ENCODE measurements at regions not wholly inside any gene's neighbourhood (a gene's known extent, or its start where the extent isn't known, plus 50 kb on each side); places are given as distances from the start of the nearest gene placed in this dataset.

DNA sequence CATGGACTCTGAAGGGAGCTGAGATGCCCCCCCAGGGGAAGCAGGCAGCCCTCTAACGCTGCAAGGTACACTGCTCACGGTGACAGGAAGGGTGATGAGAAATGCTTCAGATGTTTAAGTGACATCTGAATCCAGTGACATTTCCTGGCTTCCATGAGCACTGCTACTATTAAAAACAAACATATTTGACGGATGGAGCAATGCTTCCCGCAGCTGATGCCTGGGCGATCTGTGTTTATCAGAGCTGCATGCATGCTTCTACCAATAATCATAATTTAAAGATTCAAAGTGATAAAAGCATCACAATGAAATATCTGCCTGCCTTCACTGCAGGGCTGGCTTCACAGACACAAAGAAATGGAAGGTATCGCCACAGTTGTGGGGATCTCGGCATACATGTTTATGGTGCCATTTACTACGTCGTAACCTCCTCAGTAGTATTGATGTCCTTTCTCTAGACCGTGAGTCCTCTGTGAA, 66.1 kb upstream of the AOAH start:
- ChIA-PET POLR2A (no interaction called here), CTCF (interaction anchor here (1.0 kb wide), 1 partner anchor 303 kb away, joined by 3 read pairs; no protein-coding TSS in a partner anchor)
- TF ChIP-seq LEF1 (IDR thresholded peaks at IDR 0.05; ENCODE audit: borderline replicate concordance) (no peak), ZNF384 (IDR thresholded peaks at IDR 0.05) (no peak), FOXM1 (IDR thresholded peaks at IDR 0.05; ENCODE audit: borderline replicate concordance) (no peak), FOXK2 (IDR thresholded peaks at IDR 0.05) (no peak), SP1 (IDR thresholded peaks at IDR 0.05) (no peak), SUZ12 (IDR thresholded peaks at IDR 0.05) (no peak), ELF4 (IDR thresholded peaks at IDR 0.05) (no peak), CTBP1 (IDR thresholded peaks at IDR 0.05; ENCODE audit: borderline replicate concordance) (no peak), L3MBTL2 (conservative IDR thresholded peaks at IDR 0.05) (no peak)
- TF ChIP-seq, protein P1, sequence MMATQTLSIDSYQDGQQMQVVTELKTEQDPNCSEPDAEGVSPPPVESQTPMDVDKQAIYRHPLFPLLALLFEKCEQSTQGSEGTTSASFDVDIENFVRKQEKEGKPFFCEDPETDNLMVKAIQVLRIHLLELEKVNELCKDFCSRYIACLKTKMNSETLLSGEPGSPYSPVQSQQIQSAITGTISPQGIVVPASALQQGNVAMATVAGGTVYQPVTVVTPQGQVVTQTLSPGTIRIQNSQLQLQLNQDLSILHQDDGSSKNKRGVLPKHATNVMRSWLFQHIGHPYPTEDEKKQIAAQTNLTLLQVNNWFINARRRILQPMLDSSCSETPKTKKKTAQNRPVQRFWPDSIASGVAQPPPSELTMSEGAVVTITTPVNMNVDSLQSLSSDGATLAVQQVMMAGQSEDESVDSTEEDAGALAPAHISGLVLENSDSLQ (IDR thresholded peaks at IDR 0.05) = no peak
- DNase-seq (ENCODE audit: extremely low spot score) = no peak

DNA sequence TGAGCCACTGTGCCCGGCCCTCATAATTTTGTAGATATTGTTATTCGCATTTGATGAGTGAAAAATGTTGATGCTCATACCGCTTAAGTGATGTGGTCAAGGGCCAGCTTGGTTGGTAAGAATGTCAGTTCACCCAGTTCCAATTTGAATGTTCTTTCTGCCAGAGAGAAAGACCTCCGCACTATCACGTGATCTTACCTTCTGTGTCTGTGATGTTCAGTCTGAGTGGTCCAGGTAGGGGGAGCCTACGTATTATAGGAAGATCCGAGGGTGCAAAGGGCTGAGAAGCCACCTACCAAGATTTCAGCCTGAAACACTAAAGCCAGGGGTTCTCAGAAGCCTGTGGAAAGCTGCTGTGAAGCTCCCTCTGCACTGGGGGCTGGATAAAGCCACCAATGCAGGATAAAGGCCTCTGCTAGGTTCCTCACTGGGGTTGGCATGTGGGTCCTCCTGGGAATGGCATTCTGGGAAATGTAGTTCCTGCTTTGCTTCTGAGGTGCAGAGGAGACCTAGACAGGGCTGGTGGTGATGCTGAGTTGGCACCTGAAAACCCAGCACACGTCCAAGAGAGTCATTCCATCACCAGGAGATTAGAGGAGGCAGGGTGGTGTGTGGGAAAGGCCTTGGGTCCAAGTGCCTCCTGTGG, 64.7 kb upstream of the AOAH start:
- DNase-seq (ENCODE audit: extremely low spot score) = no peak
- ChIA-PET POLR2A (no interaction called here), CTCF (no interaction called here)
- TF ChIP-seq HDGF (IDR thresholded peaks at IDR 0.05; ENCODE audit: borderline replicate concordance) (no peak), CTBP1 (IDR thresholded peaks at IDR 0.05; ENCODE audit: borderline replicate concordance) (no peak), TARDBP (IDR thresholded peaks at IDR 0.05) (no peak), FOXK2 (IDR thresholded peaks at IDR 0.05) (no peak), NFRKB (IDR thresholded peaks at IDR 0.05) (no peak), SP1 (IDR thresholded peaks at IDR 0.05) (no peak)

DNA sequence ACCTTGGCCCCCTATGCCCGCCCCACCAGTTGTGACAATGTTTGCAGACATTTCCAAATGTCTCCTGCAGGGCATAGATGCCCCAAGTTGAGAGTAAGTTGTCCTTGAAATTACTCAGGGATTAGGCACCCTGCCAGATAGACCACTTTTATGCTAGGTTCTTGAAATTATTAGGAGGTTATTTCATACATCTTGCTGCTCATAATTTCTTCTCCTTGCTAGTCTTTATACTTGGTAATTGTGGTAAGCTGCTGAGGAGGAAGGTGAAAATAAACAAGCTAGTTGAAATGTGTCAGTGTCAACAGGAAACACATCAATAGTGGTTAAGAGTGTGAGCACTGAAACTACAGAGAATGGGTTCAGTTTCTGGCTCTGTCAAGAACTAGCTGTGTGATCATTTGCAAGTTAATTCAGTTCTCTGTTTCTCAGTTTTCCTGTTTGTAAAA, 63.7 kb upstream of the AOAH start:
- ChIA-PET POLR2A (no interaction called here), CTCF (no interaction called here)
- TF ChIP-seq LEF1 (IDR thresholded peaks at IDR 0.05; ENCODE audit: borderline replicate concordance) (no peak), CTBP1 (IDR thresholded peaks at IDR 0.05; ENCODE audit: borderline replicate concordance) (no peak), ZNF384 (IDR thresholded peaks at IDR 0.05) (no peak), SUZ12 (IDR thresholded peaks at IDR 0.05) (no peak), FOXM1 (IDR thresholded peaks at IDR 0.05; ENCODE audit: borderline replicate concordance) (no peak), L3MBTL2 (conservative IDR thresholded peaks at IDR 0.05) (no peak), ARNT (IDR thresholded peaks at IDR 0.05) (no peak), TARDBP (IDR thresholded peaks at IDR 0.05) (no peak), HDGF (IDR thresholded peaks at IDR 0.05; ENCODE audit: borderline replicate concordance) (no peak), FOXA1 (IDR thresholded peaks at IDR 0.05) (no peak), NFRKB (IDR thresholded peaks at IDR 0.05) (no peak), SP1 (IDR thresholded peaks at IDR 0.05) (no peak), ELF4 (IDR thresholded peaks at IDR 0.05) (no peak), BHLHE40 (IDR thresholded peaks at IDR 0.05; ENCODE audit: borderline replicate concordance) (no peak), FOXK2 (IDR thresholded peaks at IDR 0.05) (no peak)
- TF ChIP-seq, protein P1 (IDR thresholded peaks at IDR 0.05) = no peak
- DNase-seq (ENCODE audit: extremely low spot score) = no peak

DNA sequence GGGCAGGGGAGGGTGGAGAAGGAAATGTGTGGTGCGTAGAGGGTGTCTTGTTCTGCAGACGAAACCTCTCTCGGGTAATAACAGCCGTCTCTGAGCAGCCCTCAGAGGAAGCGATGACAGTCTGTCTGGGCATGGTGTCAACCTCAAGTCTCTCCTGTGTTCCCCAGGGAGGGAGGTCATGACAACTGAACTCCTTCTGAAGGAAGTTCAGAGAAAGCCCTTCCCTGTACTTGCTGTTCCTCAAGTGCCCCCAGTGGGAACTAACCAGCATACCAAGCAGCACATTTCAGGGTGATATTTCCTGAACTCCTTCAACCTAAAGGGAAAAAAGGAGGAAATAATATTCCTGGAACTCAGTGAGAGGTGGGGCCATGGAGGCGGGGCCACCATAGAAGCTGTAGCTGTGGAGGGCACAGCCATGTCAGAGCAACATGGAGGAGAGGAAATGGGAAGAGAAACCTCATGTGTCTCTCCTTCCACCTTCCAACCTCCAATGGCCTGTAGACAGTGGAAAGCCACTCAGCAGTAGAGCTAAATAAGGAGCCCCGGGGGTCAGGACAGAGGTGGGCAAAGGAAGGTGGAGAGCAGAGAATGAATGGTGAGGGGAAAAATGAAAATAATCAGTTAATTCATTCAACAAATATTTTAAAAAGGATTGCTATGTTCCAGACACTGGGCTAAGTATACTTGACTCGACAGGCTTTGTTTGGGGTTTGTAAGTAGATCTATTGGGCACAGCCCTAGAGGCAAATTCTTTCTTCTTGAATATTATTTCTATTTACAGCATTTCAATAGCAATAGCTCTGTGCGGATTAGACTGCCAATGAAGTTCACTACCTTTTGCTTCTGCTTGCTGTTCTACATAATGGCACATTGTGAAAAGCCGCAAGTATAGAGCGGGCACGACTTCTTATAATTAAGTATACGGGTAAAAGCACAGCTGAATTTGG, 61.0 kb upstream of the AOAH start:
- ChIA-PET CTCF (no interaction called here), POLR2A (no interaction called here)
- no peak for TF ChIP-seq L3MBTL2 (conservative IDR thresholded peaks at IDR 0.05)
- TF ChIP-seq ELF4 (IDR thresholded peaks at IDR 0.05) = no peak
- no peak for TF ChIP-seq SP1 (IDR thresholded peaks at IDR 0.05)
- TF ChIP-seq ZNF384 (IDR thresholded peaks at IDR 0.05) = no peak
- no peak for TF ChIP-seq NFRKB (IDR thresholded peaks at IDR 0.05)
- TF ChIP-seq BHLHE40 (IDR thresholded peaks at IDR 0.05; ENCODE audit: borderline replicate concordance) = no peak
- DNase-seq (ENCODE audit: extremely low spot score) = no peak

DNA sequence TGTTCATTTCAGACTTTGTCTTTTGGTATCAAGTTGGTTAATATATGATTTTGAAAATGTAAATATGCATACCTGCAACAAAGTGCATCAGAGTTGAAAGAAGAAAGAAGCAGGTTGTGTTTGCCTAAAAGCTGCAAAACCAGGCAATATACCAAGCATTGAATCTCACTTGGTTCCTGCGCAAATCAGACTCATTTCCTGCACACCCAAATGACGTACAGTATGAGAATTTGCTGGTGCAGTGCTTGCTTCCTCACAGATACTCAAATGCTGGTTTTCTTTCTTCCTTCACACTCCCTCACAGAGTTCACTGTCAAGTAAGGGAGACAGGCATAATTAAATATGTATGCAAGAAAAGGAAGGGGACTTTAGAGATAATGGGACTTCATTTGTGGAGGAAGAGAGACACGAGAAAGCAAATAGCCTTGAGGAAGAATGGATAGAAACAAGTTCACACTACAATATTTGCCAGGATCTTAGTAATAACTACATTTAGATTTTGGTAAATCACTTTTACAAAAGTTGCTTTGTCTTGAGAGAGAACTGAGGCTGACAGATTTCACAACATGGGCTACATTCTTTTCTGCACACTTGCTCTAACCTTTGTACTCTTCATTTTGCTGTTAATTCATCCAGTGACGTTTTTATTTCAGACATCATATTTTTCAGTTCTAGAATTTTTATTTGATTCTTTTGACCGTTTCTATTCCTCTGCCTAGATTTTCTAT, 56.9 kb upstream of the AOAH start:
- DNase-seq (ENCODE audit: extremely low spot score) = no peak
- ChIA-PET CTCF (no interaction called here), POLR2A (no interaction called here)
- TF ChIP-seq SP1 (IDR thresholded peaks at IDR 0.05) = no peak
- TF ChIP-seq FOXK2 (IDR thresholded peaks at IDR 0.05) = no peak
- TF ChIP-seq TARDBP (IDR thresholded peaks at IDR 0.05) = no peak
- TF ChIP-seq, protein P1 (IDR thresholded peaks at IDR 0.05) = no peak

DNA sequence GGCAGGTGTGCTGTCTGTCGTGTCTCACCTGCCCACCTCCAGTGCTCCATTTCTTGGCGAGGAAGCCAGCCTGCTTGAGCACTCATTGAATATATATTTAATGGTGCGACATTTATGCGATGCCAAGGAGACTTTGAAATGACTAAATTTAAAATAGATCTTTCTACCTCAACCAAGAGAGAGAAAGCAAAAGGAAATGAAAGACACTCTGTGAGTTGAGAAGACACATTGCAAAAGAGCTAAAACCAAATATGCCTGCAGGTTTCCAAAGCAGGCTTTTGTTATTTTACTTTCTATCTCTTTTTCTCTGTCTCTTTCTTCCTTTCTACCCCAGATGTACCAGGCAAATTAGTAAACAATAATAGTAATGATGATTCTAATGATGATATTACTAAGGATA, 53.6 kb upstream of the AOAH start:
- TF ChIP-seq FOXK2 (IDR thresholded peaks at IDR 0.05) (no peak), ELF4 (IDR thresholded peaks at IDR 0.05) (no peak), CTBP1 (IDR thresholded peaks at IDR 0.05; ENCODE audit: borderline replicate concordance) (no peak), ZNF384 (IDR thresholded peaks at IDR 0.05) (no peak), TARDBP (IDR thresholded peaks at IDR 0.05) (no peak), FOXM1 (IDR thresholded peaks at IDR 0.05; ENCODE audit: borderline replicate concordance) (no peak), BHLHE40 (IDR thresholded peaks at IDR 0.05; ENCODE audit: borderline replicate concordance) (no peak), L3MBTL2 (conservative IDR thresholded peaks at IDR 0.05) (no peak), HDGF (IDR thresholded peaks at IDR 0.05; ENCODE audit: borderline replicate concordance) (no peak)
- no peak for DNase-seq (ENCODE audit: extremely low spot score)
- ChIA-PET CTCF (no interaction called here), POLR2A (no interaction called here)
